ENCODE measurements at regions not wholly inside any gene's neighbourhood (a gene's known extent, or its start where the extent isn't known, plus 50 kb on each side); places are given as distances from the start of the nearest gene placed in this dataset.
A peak's percentile ranks its signal among the peaks of the same experiment; 100 is the strongest.
"Not testable (repeated sequence)": the region's sequence is repeated elsewhere in the genome, so short reads cannot be mapped to it uniquely, and the experiment has no call there.

GRCh38 chr13:18943721-18944391 is 237.8 kb downstream of the TUBA3C start:
- Histone ChIP-seq H3K9me3 (peaks cover 0 to 10% (median 0%) of the 10 kb centered on the region in 8 donors), H3K27me3 (replicated peaks in 1 of 7) (peaks cover 0 to 14% (median 0%) of the 10 kb centered on the region in 7 donors), H3K4me1 (no peaks in the 10 kb centered on the region), H3K36me3 (no peaks in the 10 kb centered on the region), H3K27ac (no peak overlapping the region), H3K4me3 (no peak overlapping the region)
- peak; percentile 68 for DNase-seq
- intact Hi-C loops (cut with DNase I; ENCODE audit: low total_unique reads), result no loop called here
- TF ChIP-seq POLR2AphosphoS5 (IDR thresholded peaks at IDR 0.05) (no peak), POLR2A (IDR thresholded peaks at IDR 0.05) (no peak), CTCF (IDR thresholded peaks at IDR 0.05 in 8 of 11, conservative IDR thresholded peaks at IDR 0.05 in 3 of 11) (no peak)
- 87 to 90% (median 89%) methylated on average over 45 to 47 of the region's 47 CpGs for WGBS, 5 donors

- peaks cover 0 to 14% (median 0%) of the 10 kb centered on the region in 7 donors for H3K27me3 ChIP-seq (replicated peaks in 1 of 7)
- H3K27ac ChIP-seq, result no peak overlapping the region
- intact Hi-C loops (cut with DNase I; ENCODE audit: low total_unique reads), result no loop called here
- WGBS, 5 donors, result 82 to 92% (median 89%) methylated on average over 11 to 22 of the region's 22 CpGs
- no peaks in the 10 kb centered on the region for H3K4me1 ChIP-seq
- peak; percentile 69 for DNase-seq
- H3K4me3 ChIP-seq, result no peak overlapping the region
- H3K36me3 ChIP-seq, result no peaks in the 10 kb centered on the region
- no peak for TF ChIP-seq CTCF (IDR thresholded peaks at IDR 0.05 in 8 of 11, conservative IDR thresholded peaks at IDR 0.05 in 3 of 11)
- peaks cover 0 to 9% (median 0%) of the 10 kb centered on the region in 8 donors for H3K9me3 ChIP-seq
These were observed 238.4 kb downstream of the TUBA3C start for GRCh38 chr13:18943273-18943672.

- Histone ChIP-seq H3K27me3 (replicated peaks in 1 of 7) (no peaks in the 10 kb centered on the region), H3K36me3 (no peaks in the 10 kb centered on the region), H3K9me3 (no peaks in the 10 kb centered on the region), H3K4me3 (no peak overlapping the region), H3K27ac (no peak overlapping the region), H3K4me1 (no peaks in the 10 kb centered on the region)
- intact Hi-C loops (cut with DNase I; ENCODE audit: low total_unique reads), result no loop called here
- 55 to 67% (median 64%) methylated on average over 3 of the region's 3 CpGs for WGBS, 5 donors
- TF ChIP-seq POLR2AphosphoS5 (IDR thresholded peaks at IDR 0.05), result no peak
- no peak for TF ChIP-seq CTCF (IDR thresholded peaks at IDR 0.05 in 8 of 11, conservative IDR thresholded peaks at IDR 0.05 in 3 of 11)
- TF ChIP-seq POLR2A (IDR thresholded peaks at IDR 0.05), result no peak
- DNase-seq, result no peak
These were observed 245.5 kb downstream of the TUBA3C start for GRCh38 chr13:18936104-18936503.

- Histone ChIP-seq H3K4me1 (no peaks in the 10 kb centered on the region), H3K4me3 (no peak overlapping the region), H3K9me3 (no peaks in the 10 kb centered on the region), H3K27me3 (replicated peaks in 1 of 7) (no peaks in the 10 kb centered on the region), H3K36me3 (no peaks in the 10 kb centered on the region), H3K27ac (no peak overlapping the region)
- intact Hi-C loops (cut with DNase I; ENCODE audit: low total_unique reads), result no loop called here
- DNase-seq, result no peak
- WGBS, 5 donors, result 51 to 63% (median 59%) methylated on average over 4 of the region's 4 CpGs
- TF ChIP-seq POLR2A (IDR thresholded peaks at IDR 0.05) (no peak), POLR2AphosphoS5 (IDR thresholded peaks at IDR 0.05) (no peak), CTCF (IDR thresholded peaks at IDR 0.05 in 8 of 11, conservative IDR thresholded peaks at IDR 0.05 in 3 of 11) (no peak)
These were observed 260.6 kb downstream of the TUBA3C start for GRCh38 chr13:18921063-18921462.

GRCh38 chr13:18905096-18905495 is 276.5 kb downstream of the TUBA3C start:
- H3K27me3 ChIP-seq (replicated peaks in 1 of 7); H3K27ac ChIP-seq; intact Hi-C loops (cut with DNase I; ENCODE audit: low total_unique reads); H3K36me3 ChIP-seq; DNase-seq; H3K4me3 ChIP-seq; H3K4me1 ChIP-seq: not testable (repeated sequence)
- WGBS, 5 donors, result 66 to 82% (median 68%) methylated on average over 11 to 12 of the region's 12 CpGs
- peaks cover 0 to 39% (median 19%) of the 10 kb centered on the region in 8 donors for H3K9me3 ChIP-seq

GRCh38 chr13:18895411-18895810 is 286.2 kb downstream of the TUBA3C start:
- H3K4me1 ChIP-seq; intact Hi-C loops (cut with DNase I; ENCODE audit: low total_unique reads); H3K27ac ChIP-seq; H3K36me3 ChIP-seq; H3K27me3 ChIP-seq (replicated peaks in 1 of 7); H3K4me3 ChIP-seq; DNase-seq: not testable (repeated sequence)
- 74 to 90% (median 80%) methylated on average over 9 to 13 of the region's 13 CpGs for WGBS, 5 donors
- H3K9me3 ChIP-seq, result peaks cover 0 to 25% (median 7%) of the 10 kb centered on the region in 8 donors

- H3K4me1 ChIP-seq; H3K27me3 ChIP-seq (replicated peaks in 1 of 7); H3K4me3 ChIP-seq; intact Hi-C loops (cut with DNase I; ENCODE audit: low total_unique reads); H3K36me3 ChIP-seq; H3K27ac ChIP-seq; DNase-seq: not testable (repeated sequence)
- peaks cover 0 to 15% (median 0%) of the 10 kb centered on the region in 8 donors for H3K9me3 ChIP-seq
- WGBS, 5 donors, result 19 to 29% (median 26%) methylated on average over 1 of the region's 1 CpG
These were observed 290.4 kb downstream of the TUBA3C start for GRCh38 chr13:18891242-18891641.
